ENCODE measurements at regions not wholly inside any gene's neighbourhood (a gene's known extent, or its start where the extent isn't known, plus 50 kb on each side); places are given as distances from the start of the nearest gene placed in this dataset.

- DNase-seq = no peak
Measured at GRCh38 chrX:131704136-131704695, 160.3 kb downstream of the OR13H1 start.

GRCh38 chrX:131709553-131709952 lies 165.7 kb downstream of the OR13H1 start:
- no peak for DNase-seq

DNA sequence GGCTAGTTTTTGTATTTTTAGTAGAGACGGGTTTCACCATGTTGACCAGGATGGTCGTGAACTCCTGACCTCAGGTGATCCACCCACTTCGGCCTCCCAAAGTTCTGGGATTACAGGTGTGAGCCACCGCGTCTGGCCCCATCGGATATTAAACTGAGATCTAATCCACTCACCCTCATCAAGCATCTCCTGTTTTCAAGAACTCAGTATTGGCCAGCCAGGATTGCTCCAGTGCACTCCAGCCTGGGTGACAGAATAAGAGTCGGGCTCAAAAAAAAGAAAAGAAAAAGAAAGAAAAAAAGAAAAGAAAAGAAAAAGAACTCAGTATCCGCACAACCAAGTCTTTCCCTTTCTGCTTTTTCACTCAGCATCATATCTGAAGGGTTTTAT lies 167.6 kb downstream of the OR13H1 start:
- no peak for DNase-seq

- no peak for DNase-seq
Measured at GRCh38 chrX:131723646-131724045, 179.8 kb downstream of the OR13H1 start.

- DNase-seq = no peak
Measured at GRCh38 chrX:131724292-131724691, 180.4 kb downstream of the OR13H1 start.

- no peak for DNase-seq
Measured at GRCh38 chrX:131725001-131725654, 181.3 kb downstream of the OR13H1 start.

DNA sequence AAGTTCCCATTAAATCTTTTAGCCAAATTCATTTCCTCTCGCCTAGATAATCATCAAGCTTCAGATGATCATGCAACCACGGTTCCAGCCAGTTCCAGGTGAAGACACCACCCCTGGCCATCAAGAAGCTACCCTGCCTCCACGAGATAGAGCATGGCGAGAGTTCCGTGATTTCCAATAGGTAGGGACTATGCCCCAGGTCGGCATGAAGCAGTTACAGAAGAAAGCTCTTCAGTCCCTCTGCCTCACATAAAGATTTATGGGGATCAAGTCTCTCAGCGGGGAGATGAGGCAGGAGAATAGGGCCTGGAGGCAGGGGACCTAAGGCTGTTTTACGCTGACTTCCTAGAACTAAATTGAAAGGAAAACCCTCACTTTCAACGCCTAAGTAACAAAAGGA lies 183.9 kb downstream of the OR13H1 start:
- DNase-seq = no peak

DNA sequence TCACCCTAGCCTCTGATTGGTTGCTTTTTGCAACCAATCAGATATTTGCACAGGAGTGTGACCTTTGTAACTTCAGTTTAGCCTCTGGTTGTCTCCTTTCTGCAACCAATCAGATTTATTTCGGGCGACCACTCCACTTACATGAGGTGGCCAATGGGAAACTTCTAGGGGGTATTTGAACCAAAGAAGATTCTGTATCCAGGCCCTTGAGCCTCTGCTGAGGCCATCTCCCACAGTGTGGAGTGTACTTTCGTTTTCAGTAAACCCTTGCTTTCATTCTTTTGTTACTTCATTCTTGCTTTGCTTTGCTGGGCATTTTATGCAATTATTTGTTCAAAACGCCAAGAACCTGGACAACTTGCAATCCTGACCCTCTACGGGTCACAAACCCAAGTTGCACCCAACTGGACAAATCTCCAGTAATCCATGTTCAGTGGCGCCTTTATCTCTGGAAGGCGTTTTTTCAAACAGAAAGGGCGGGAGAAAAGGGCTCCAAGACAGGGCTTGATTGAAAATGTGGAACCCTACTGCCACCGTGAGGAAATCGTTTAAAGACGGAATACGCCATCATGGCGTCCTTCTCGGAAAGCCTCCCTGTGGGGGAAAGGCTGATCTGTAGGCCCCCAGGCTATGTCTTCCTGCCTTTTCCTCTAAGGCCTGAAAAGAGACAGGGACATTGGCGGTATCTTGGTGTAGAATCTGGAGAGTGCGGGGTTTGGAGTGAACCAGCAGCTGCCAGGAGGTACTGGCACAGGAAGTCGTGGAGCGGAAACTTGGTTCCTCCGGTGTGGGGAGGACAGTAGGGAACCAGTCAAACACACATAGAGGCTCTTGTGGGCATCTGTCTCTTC lies 184.6 kb downstream of the OR13H1 start:
- no peak for DNase-seq

GRCh38 chrX:131729295-131729694 lies 185.4 kb downstream of the OR13H1 start:
- no peak for DNase-seq

DNA sequence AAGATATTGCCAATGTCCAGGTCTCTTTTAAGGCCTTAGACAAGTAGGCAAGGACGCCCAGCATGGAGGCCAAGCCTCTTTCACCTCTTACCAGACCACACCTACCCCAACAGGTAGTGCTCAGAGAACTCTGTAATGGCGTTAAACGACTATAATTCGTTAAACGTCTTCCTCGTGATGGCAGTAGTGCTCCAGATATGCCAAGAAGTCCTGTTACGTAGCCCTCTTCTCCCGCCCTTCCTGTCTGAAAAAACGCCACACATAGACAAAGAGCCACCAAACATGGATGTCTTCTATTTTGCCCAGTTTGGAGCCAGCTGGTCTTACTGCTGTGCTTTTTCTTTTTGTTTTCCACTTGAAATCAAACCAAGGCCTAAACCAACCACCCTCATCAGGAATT lies 190.7 kb downstream of the OR13H1 start:
- DNase-seq = no peak

DNA sequence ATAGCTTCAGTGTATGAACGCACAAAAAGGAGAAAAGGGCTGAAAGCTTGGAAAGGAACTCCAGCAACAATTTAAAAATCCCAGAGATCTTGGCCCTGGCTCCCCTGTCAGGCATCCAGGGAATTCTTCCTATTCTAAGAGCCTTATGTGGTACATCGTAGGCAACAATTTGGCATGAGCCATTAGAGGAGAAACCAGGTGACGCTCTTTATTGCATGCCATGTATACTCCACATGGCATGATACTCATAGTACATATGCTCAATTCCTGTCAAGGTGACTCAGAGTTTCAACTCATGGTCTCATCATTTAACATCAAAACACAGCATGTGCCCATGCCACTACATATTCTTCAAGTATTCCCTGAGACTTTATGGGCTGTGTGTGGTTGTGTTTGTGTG lies 191.3 kb downstream of the OR13H1 start:
- no peak for DNase-seq

DNA sequence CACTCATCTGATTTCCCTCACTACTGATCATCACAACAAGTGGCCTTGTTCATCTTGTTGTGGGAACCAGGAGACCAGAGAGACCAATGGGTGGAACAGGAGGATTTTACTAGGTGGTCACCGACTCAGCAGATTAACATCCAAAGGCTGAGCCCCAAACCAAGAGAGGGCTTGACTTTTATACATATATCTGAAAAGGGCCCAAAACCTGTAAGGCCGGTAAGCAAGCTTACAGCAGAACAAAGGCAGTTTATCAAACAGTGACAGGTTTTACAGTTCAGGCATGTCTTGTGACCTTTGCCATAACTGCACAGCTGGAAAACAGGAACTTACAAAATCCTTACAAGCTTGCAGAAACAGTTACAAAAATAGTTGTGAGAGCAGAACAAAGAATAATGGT lies 195.9 kb downstream of the OR13H1 start:
- DNase-seq = no peak

GRCh38 chrX:131741103-131741581 lies 197.3 kb downstream of the OR13H1 start:
- DNase-seq = no peak

DNA sequence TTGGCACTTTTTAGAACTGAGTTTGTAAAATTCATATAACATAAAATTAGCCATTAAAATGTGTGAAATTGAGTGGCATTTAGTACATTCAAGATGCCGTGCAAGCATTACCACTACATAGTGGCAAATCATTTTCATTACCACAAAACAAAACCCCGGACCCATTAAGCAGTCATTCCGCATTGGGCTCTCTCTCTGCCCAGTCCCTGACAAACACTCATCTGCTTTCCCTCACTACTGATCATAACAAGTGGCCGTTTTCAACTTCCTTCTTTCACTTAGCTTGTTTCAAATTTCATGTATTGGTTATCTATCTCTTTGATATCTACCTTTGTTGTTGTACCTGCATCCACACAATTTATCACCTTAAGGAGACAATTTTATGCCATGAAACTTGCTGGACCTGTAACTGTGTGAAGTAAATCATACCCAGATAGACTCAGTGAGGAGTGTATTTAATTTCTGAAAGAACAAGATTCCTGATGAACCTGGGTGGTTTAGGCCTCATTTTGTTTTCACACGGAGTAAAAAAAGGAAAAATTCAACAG lies 202.1 kb downstream of the OR13H1 start:
- no peak for DNase-seq

GRCh38 chrX:131746491-131746968 lies 202.7 kb downstream of the OR13H1 start:
- no peak for DNase-seq

- no peak for DNase-seq
Measured at GRCh38 chrX:131747173-131747572, 203.3 kb downstream of the OR13H1 start.

- no peak for DNase-seq
Measured at GRCh38 chrX:131752493-131753198, 208.8 kb downstream of the OR13H1 start.

GRCh38 chrX:131762802-131763234 lies 218.9 kb downstream of the OR13H1 start:
- no peak for DNase-seq

DNA sequence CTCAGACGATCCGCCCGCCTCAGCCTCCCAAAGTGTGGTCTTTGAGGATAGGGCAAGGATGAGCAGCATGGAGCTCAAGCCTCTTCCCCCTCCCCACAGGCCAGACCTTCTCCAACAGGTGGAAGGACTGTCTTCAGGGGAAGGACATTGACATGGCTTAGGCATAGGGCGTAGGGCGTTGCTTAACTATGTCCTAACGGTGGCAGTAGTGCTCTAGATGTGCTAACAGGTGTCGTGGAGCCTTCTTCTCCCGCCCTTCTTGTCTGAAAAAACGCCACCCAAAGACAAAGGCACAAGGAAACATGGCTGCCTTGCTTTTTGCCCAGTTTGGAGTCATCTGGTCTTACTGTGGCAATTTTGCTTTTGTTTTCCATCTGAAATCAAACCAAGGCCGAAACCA lies 219.8 kb downstream of the OR13H1 start:
- DNase-seq = no peak

- no peak for DNase-seq
Measured at GRCh38 chrX:131764216-131764615, 220.3 kb downstream of the OR13H1 start.

DNA sequence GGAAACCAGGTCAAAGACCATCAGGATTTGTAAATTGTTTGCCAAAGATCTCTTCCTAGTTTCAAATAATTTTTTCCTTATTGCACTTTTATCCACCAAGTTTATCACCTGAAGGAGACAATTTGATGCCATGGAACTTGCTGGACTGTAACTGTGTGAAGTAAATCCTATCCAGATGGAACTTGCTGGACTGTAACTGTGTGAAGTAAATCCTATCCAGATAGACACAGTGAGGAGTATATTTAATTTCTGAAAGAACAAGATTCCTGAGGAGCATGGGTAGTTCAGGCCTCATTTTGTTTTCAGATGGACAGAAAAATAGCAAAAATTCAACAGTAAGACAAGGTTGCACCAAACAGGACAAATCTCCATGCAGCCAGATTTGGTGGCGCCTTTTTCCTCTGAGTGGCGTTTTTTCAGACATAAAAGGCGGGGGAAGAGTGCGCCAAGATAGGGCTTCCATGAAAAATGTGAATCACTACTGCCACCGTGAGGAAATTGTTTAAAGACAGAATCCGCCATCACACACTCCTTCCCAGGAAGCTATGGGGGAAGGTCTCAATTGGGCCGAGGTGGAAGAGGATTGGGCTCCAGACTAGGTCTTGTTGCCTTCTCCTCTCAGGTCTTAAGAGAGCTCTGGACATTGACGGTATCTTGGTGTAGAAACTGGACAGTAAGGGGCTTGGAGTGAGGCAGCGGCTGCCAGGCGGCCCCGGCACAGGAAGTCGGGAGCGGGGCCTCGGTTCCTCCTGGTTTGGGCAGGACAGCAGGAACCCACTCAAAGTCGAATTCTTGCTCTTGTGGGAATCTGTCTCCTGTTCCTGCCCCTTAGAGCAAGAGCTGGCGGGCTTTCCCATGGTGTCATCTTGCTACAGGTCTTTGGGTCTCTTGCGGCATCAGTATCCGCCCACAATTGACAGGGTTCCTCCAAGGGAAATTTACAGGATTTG lies 234.7 kb downstream of the OR13H1 start:
- no peak for DNase-seq

DNA sequence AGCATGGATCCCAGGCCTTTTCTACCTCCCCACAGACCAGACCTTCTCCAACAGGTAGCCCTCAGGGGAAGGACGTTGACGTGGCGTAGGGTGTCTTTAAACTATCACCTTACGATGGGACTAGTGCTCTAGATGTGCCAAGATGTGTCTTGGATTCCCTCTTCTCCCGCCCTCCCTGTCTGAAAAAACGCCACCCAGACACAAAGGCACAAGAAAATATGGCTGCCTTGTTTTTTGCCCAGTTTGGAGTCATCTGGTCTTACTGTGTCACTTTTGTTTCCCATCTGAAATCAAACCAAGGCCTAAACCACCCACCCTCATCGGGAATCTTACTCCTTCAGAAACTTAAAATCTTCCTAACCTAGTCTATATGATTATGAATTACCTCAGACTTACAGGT lies 235.4 kb downstream of the OR13H1 start:
- no peak for DNase-seq
